ENCODE measurements at regions not wholly inside any gene's neighbourhood (a gene's known extent, or its start where the extent isn't known, plus 50 kb on each side); places are given as distances from the start of the nearest gene placed in this dataset.
"Not testable (repeated sequence)": the region's sequence is repeated elsewhere in the genome, so short reads cannot be mapped to it uniquely, and the experiment has no call there.

DNA sequence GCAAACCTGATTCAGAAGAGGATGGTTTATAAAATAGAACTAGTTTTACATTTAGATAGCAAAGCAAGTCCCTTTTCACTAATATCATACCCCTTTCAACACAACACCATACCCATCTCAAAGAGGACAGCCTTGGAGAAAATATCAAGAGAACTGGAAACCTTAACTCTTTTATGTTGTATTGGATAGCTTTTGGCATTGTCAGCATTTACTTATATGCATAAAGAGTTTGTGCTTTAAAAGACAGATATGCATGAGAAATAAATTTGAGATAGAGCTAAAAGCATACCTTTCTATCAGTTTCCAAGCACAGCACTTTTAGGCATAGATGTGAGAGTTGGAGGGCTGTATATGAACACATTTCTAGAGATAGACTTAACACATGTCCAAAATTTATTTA is 799.3 kb upstream of the ACO1 start:
- no peak for DNase-seq

DNA sequence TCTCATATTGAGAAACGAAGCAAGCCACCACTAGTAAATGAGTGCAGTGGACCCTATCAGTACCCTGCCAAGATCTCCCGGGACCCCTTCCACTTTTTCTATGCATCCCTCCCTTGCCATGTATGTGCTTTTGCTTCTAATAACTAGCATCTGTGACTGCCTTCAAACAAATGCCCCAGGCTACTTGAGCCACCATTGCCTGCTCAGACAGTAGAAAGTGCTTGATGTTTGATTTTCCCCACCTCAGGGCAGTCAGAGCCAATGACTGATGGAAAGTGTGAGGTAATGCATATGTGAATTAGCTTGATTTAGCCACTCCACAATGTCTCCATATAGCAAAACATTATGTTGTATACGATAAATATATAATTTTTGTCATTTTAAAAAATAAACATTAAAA is 797.3 kb upstream of the ACO1 start:
- DNase-seq: no peak

DNA sequence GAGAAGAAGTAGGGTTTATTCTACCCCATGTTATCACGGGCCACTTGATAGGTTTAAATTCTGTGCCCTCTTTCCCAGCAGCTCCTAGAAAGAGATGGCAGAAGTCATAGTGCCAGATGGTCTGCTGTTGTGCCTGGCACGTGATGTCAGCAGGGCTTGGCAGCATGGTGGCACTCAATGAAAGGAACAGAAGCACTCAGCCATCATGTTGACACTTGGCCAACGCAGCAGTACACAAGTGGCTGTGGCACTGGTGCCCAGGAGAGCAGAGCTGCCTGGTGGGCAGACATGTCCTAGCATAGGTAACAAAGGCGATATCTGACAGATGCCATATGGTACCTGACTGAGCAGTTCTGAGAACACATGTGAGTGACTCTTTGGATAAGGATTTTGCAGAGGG is 796.4 kb upstream of the ACO1 start:
- no peak for DNase-seq

DNA sequence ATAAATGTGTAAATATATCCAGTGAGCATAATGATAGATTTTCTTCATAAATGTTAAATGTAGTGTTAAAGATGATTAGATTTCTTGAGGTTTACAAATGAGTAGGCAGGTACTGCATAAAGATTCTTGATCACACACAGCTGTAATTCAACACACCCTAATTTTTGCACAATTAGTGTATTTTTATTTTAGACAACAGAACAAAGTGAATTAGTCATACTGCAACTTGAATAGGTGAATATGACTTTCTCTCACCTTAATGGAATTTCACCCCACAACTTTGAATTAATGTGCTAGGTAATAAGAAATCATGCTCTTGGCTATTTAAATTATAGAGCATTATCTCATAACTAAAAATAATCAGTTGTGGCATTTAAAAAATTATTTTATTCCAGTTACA is 795.7 kb upstream of the ACO1 start:
- no peak for DNase-seq

DNA sequence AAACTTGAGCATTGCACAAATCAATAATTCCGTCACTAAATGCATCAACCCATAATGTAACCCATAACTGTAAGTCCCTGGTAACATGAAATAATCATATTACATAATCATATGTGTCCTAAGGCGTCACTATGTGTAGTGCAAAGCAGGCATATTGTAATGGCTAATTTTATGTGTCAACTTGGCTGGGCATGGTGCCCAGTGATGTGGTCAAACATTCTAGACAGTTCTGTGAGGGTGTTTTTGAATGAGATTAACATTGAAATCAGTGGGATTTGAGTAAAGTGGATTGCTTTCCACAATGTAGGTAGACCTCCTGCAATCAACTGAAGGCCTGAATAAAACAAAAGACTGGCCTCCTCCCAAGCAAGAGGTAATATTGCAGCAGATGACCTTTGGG is 794.4 kb upstream of the ACO1 start:
- DNase-seq: no peak

DNA sequence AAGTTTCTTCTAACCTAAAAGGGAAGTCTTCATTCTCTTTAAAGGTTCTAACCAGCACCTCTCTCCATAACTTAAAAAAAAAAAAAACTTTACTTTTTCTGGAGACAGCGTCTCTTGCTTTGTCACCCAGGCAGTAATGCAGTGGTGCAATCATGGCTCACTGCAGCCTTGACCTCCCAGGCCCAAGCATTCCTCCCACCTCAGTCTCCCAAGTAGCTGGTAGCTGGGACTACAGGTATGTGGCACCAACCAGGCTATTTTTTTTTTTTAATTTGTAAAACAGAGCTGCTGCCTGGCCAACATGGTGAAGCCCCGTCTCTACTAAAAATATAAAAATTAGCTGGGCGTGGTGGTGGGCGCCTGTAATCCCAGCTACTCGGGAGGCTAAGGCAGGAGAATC is 787.4 kb upstream of the ACO1 start:
- not testable (repeated sequence) for DNase-seq

DNA sequence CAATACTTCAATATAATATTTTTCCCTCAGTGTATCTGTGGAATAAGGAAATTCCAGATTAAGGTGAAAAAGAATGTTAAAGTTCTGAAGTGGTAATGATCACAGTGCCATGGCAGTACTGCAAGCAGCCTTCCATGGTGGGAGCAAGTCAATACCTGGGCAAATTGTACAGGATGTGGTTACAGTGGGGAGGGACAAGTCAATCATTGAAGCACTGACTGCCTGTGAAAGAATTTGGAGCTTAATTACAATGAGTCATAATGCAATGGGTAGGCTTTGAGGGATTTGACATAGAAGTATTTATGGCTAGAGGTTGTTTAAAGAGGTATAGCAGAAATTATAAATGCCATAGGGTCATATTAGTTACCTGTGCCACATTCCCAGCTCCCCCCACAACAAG is 786.5 kb upstream of the ACO1 start:
- DNase-seq: peak; percentile 1

DNA sequence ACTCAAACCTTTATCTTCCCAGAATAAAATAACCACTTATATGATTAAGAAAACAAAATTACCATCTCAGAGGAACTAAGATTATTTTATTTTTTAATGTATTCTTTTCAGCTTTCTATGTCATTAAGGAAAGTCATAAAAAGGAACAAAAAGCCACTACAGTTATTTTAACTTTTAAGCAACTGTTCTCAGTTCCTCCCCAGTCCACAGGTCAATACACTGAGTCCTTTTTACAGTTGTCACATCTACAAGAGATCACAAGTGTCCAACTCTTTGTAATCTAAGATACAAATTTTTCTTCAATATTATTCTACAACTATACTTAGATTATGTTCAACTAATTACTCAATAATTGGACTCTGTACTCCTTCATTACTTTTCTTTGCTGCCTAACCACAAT is 782.8 kb upstream of the ACO1 start:
- no peak for DNase-seq

DNA sequence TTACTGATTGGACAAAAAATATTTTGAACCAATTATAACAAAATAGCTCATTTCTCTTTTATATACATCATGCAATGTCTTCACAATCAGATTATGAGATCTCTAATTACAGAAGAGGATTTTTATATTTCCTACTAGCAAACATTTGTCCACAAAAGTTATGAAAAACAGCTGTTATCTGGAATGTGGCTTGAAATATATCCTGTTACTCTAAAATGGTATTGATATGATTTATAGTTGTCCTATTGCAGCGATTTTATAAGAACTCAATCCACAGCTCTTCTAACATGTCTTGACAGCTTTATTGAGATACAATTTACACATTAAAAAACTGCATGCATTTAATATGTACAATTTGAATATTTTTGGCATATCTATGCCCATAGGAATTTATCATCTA is 779.9 kb upstream of the ACO1 start:
- DNase-seq: no peak

DNA sequence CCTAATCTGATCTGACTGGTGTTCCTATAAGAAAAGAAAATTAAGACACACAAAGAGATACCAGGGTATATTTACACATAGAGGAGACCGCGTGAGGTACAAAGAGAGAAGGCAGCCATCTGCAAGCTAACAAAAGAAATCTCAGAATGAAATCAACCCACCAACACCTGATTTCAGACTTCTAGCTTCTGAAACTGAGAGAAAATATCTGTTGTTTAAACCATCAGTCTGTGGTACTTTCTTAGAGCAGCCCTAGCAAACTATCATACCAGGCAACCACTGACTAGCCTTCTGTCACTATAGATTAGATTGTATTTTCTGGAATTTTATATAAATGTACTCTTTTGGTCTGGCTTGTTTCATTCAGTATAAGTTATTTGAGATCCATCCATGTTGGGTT is 779.3 kb upstream of the ACO1 start:
- DNase-seq: no peak

DNA sequence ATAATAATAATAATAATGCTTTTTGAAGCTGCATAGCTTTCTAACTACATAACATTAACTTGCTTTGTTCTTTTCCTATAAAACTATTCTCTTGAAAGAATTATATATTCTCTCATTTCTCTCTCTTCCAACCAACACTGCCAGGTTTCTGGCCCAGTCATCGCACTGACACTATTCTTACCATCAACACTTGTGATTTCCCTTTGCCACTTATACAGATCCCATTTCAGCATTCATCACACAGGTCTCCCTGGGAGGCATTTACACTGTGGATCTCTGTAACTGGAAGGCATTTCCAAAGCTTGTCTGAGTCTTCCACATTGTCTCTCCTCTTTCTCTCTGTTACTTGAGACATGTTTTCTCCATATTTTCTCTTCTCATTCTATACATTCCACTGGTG is 777.8 kb upstream of the ACO1 start:
- no peak for DNase-seq

DNA sequence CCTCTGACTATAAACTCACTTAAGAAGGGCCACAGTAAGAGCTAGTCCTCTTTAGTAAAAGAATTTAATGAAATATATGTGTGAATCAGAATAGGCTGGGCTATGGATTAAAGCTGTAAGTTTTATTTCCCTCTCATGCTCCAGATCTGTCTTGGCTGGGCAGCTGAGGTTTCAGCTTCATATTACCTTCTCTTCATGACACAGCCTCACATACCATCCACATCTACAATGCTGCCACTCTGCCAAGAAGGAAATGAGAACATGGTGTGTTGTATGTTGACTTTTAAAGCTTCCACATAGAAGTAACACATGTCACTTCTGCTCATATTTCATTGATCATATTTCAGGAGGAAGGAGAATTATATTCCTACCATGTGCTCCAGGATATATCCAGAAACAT is 776.0 kb upstream of the ACO1 start:
- no peak for DNase-seq

DNA sequence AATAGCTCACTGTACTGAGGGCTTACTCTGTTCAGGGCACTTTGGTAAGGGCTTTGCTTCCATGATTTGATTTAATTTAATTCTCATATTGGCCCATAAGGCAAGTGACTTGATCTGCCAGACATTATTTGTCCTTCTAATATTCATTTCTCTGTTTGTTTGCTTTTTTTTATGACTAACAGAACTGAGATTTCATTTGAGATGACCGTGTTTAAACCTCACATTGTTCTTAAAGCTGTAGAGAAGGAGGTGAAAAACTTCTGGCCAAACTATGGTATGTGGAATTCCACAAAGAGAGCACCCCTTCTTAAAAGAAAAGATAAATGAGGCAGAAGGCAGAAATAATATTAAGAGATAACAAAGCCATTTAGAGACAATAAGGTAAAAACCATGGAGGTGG is 775.6 kb upstream of the ACO1 start:
- DNase-seq: no peak

DNA sequence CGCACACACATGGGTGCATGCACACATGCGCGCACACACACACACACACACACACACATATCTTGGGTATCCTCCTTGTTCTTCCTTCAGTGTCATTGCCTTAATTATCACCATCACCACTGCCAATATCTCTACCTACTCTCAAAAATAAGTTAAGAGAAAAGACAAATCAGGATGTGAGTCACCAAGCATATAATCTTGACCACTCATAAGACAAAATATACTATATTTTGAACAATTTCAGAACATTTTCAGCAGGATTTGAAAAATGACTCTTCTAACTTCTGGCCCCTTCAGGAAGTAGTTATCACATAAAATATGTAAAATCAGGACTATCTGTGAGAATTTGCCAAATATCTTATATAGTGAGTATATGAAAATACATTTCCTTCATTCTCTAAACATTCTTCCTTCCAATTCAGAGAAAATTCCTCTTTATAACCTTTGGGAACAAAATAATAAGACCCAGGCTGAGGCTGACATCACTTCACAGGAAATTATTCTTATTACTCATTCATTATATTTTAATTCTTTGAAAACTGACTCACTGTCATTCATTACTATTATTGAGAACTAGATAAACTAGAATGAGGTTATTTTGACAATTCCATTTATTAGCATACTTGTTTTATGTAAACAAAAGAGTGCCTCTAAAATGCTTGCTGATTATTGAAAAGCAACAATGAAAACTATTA is 772.0 kb upstream of the ACO1 start:
- no peak for DNase-seq

DNA sequence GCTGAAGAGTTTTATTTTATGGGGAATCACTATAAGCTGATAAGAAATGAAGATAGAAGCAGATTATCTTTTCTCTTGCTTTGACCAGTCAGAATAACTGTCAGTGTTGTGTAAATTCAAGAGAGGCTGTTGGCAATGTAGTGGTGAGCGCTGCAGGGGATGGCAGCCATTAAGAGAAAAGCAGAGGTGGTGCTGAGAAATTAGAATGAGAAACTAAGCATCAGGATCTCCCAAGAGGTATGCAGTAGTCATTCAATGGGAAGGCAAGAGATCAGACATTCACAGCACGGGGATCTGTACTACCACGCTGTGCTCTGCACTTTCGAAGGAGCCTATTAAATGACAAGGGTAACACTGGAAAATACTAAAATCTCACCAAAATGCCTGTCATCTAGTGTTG is 768.5 kb upstream of the ACO1 start:
- DNase-seq: no peak

DNA sequence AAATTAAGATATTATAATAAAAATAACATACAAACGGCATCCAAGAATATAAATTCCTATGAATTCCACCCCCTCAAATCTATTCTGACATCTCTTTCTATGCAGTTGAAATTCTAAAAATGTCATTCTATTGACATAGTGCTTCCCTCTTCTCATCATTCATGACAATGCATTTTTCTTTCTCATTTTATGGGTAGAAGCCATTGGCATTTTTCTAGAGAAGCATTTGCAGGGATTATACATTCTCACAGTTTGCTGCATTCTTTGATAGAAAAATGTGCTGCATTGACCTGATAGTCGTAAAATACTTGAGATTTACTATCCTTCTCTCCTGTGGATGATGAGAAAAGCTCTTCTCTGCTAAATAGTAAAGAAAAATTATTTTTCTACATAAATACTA is 760.9 kb upstream of the ACO1 start:
- no peak for DNase-seq

DNA sequence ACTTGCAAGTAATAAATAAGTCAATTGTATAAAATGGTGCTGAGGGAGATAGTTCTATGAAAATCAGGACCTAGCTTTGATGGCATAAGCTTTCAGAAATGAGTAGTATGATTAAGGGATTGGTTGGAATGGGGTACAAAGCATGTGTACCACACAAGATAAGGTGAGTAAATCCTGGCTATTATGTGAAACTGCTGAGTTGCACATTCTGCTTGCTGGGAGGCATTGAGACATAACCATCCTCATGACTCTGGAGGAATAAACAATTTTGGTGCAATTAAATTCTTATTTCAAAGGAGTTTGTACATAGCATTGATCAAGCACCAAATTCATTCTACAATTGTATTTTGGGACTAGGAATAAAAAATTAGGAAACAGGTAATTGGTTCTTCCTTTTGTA is 755.2 kb upstream of the ACO1 start:
- DNase-seq: no peak

DNA sequence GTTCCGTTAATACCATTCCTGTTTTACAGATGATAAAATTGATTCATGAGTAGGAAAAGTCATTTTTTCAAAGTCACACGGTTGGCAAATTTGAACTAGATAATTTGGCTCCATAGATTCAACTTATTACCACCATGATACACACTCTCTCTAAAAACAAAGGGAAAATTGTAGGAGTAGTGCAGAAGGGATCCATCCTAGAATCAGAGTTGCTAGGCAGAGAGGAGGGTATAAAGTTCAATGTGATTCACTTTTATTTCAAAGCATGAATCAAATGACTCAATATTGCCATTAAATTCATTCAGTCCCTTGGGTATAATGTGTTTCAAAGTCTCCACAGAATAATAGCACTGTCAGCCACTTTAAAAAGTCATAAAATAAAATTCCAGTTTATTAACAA is 747.2 kb upstream of the ACO1 start:
- DNase-seq: no peak

DNA sequence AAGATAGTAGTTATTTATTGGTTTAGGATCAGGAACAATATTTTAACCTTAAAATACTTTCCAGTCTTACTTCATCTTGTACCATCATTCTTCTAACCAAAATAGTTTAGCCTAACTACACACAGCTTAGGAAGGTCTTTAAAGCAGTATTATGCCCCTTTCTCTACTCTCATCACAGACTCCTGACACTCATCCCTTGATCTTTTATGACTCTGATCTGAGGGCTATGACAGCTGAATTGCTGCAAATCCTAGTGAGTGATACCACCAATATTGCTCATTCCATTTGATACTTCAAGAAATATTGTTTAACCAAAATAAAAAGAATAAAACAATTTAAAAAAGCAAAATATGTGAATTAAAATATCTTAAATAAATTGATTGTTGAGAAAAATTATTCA is 746.6 kb upstream of the ACO1 start:
- no peak for DNase-seq

DNA sequence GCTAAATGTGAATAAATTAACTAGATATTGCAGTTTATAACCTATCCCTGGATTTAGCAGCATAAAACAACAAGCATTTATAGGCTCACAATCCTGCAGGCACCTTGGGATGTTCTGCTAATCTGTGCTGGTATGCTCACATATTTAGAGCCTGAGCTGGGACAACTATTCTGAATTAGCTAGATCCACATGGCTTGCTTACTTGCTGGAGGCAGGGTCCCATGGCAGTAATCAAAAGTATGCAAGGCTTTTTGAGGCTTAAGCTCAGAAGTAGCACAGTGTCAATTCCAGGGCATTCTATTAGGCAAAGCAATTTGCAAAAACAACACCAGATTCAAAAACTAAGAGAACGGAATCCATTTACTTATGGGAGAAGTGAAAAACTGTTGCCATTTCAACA is 745.0 kb upstream of the ACO1 start:
- DNase-seq: no peak

DNA sequence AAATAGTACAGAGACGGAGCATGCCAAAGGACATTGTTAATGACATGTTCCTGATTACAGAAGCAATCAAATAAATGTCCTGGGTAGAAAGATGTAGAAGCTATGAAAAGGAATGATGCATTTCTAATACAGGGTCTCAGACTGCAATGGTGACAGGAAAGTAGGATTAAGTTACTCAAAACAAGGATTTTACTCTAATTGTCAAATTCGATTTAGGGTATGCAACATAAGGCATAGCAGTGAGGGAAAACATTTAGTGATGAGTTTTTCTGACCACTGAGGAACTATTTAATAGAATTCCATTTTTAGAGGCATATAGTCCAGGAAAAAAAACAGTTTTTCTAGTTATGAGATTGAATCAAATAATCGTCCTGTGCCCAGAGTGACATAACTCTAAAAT is 715.1 kb upstream of the ACO1 start:
- no peak for DNase-seq

DNA sequence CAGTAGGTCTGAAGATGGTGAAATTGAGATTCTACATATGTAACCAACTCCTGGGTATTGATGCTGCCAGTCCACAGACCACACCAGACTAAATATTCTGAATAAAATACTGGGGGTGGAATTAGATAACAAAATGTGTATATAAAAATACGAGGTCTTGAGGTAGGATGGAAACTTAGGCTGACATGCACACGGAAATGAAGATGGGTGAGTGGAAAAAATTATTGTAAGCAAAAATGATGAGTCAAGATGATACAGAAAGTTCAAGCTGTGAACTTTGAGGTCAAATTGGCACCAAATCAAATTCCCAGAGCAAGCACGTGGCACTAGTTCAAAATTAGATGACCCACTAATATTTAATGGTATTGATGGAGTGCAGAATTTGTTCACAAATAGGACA is 713.4 kb upstream of the ACO1 start:
- DNase-seq: peak; percentile 7

DNA sequence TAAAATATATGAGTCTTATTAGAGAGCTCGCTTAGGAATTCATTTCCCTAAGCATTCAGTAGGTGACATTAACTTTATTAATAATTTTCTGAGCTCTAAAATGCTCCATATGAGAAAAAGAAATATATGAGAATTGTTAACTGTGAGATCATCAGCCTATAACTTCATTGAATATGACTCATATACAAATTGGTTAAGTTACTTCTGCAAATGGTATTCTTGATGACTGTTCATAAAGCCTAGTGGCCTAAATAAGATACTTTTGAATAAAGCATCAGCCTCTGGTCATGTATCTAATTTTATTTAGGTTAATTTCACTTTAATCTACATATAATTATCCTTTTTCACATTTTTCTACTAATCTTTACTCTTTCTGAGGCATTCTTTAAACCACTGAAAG is 710.2 kb upstream of the ACO1 start:
- DNase-seq: no peak

DNA sequence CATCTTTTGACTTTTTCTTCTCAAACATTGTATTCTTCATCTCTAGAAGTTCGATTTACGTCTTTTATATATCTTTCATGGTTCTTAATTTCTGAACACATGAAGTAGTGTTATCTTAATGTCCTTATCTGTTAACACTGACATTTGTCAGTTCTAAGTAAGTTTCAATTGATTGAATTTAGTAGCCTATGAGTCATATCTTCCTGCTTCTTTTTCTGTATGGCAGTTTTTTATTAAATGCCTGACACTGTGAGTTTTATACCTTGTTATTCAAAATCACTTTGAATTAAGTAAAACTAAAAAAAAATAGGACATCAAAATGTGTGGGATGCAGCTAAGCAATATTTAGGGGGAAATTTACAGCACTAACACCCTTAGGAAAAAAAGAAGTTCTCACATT is 707.0 kb upstream of the ACO1 start:
- DNase-seq: no peak

DNA sequence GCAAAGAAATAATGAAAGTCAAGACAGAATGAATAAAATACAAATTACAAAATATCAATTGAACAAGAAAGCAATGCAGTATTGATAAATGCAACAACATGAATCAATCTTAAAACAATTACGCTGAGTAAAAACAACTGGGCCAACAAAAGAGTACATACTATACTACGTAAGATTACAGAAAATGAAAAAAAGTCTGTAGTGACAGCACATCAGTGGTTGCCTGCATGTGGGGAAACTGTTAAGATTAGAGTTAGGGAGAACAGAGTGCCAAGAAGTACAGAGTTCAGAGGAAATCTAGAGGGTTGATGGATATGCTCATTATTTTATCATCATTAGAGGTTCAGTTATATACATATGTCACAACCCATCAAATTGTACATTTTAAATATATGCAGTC is 706.6 kb upstream of the ACO1 start:
- no peak for DNase-seq

DNA sequence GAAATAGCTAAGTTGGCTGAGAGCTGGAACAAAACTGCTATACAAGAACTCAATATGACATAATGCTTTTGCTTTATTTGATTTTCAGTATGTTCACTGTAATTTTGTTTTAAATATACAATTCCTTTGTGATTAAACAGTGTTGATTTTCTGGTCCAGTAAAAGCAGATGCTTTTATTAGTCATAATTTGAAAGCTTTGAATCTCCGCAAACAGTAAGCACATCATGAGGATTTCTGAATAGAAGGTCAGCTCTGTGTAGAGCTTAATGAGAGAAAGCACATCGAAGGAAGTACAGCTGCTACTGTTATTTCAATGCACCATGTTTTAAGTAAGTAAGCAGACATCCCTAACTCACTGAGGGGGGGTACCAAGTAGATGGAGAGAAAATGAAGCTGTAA is 701.3 kb upstream of the ACO1 start:
- no peak for DNase-seq
